GM10847 (cell line): ENCODE measurements at regions not wholly inside any gene's neighbourhood (a gene's known extent, or its start where the extent isn't known, plus 50 kb on each side); places are given as distances from the start of the nearest gene placed in this dataset.

Source experiments
- POLR2A ChIP-seq: IDR thresholded peaks from 2 replicates; pipeline ENCODE4 v1.6.1; 2011; ENCODE audit not compliant: insufficient read length; ENCODE audit errors: extremely low read depth

- TF ChIP-seq POLR2A, result no peak
Measured at GRCh38 chrX:46216406-46216805, 328.8 kb downstream of the ZNF674 start.

- TF ChIP-seq POLR2A, result no peak
Measured at GRCh38 chrX:46211079-46211478, 334.1 kb downstream of the ZNF674 start.

- no peak for TF ChIP-seq POLR2A
Measured at GRCh38 chrX:46209768-46210167, 335.5 kb downstream of the ZNF674 start.

GRCh38 chrX:46209037-46209436 is 336.2 kb downstream of the ZNF674 start:
- no peak for TF ChIP-seq POLR2A

- no peak for TF ChIP-seq POLR2A
Measured at GRCh38 chrX:46208225-46208854, 336.9 kb downstream of the ZNF674 start.

- TF ChIP-seq POLR2A, result no peak
Measured at GRCh38 chrX:46204721-46205422, 340.3 kb downstream of the ZNF674 start.

GRCh38 chrX:46202733-46203514 is 342.3 kb downstream of the ZNF674 start:
- no peak for TF ChIP-seq POLR2A

- no peak for TF ChIP-seq POLR2A
Measured at GRCh38 chrX:46200413-46200812, 344.8 kb downstream of the ZNF674 start.

GRCh38 chrX:46198858-46199257 is 346.4 kb downstream of the ZNF674 start:
- no peak for TF ChIP-seq POLR2A

- TF ChIP-seq POLR2A, result no peak
Measured at GRCh38 chrX:46185923-46186810, 359.1 kb downstream of the ZNF674 start.

- TF ChIP-seq POLR2A, result no peak
Measured at GRCh38 chrX:46184749-46185148, 360.5 kb downstream of the ZNF674 start.

- TF ChIP-seq POLR2A, result no peak
Measured at GRCh38 chrX:46180258-46180687, 364.9 kb downstream of the ZNF674 start.

- no peak for TF ChIP-seq POLR2A
Measured at GRCh38 chrX:46179748-46180147, 365.5 kb downstream of the ZNF674 start.

GRCh38 chrX:46178763-46179162 is 366.5 kb downstream of the ZNF674 start:
- TF ChIP-seq POLR2A, result no peak

- no peak for TF ChIP-seq POLR2A
Measured at GRCh38 chrX:46173159-46173558, 372.1 kb downstream of the ZNF674 start.
